ENCODE measurements at regions not wholly inside any gene's neighbourhood (a gene's known extent, or its start where the extent isn't known, plus 50 kb on each side); places are given as distances from the start of the nearest gene placed in this dataset.

DNA sequence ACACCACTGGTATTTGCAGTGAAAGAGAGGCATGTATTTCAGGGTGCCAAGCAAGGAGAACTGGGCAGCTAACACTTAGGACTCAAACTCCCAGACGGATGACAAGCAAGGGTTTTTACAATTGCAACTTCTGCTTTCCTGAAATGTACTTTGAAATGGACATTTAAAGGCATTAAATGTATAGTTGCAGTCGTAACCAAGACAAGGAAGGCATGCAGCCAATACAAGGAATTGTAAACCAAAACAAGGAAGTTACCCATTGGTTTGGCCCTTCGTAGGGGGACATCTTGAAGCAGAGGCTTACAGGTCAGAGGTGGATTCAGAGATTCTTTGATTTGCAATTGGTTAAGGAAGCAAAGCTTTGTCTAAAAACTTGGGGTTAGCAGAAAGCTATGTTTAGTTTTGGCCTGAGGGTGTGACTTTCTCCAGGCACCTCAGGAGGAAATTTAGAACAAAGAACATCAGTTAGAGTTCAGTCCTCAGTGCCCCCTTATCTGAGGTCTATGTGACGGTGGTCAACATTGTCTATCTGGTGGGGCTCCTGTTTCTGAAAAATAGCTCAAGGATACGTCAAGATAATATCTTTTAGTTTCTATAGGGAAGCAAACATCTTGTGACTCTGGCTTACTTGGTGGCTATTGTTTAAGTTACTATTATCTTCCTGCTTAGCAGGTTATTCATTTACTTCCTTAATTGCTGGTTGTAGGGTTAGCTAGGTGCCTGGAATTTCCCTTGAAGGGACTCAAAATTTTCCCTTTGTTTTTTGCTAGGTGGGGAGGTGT lies 266.0 kb downstream of the CD83 start:
- Histone ChIP-seq H3K9me2 (replicated peaks; ENCODE audit: insufficient read depth, low read length) (no peaks in the 10 kb centered on the region), H3K9ac (ENCODE audit: low read length) (no peak overlapping the region), H3K4me2 (ENCODE audit: low read depth, low read length, poor library complexity, severe bottlenecking) (no peak overlapping the region), H3K36me3 (ENCODE audit: low read length) (no peaks in the 10 kb centered on the region), H3K79me2 (ENCODE audit: insufficient read depth, low read length) (no peaks in the 10 kb centered on the region), H3K4me3 (ENCODE audit: insufficient read depth, low read length, poor library complexity, severe bottlenecking) (no peak overlapping the region), H3K27me3 (ENCODE audit: low read length) (no peaks in the 10 kb centered on the region), H3K27ac (ENCODE audit: low read depth, low read length) (no peak overlapping the region), H3F3A (ENCODE audit: insufficient read depth) (no peaks in the 10 kb centered on the region), H4K20me1 (ENCODE audit: low read depth, low read length) (no peaks in the 10 kb centered on the region), H3K9me3 (ENCODE audit: insufficient read depth, low read length) (no peaks in the 10 kb centered on the region), H2AFZ (ENCODE audit: low read depth, low read length, severe bottlenecking) (no peak overlapping the region)
- TF ChIP-seq, protein P1, sequence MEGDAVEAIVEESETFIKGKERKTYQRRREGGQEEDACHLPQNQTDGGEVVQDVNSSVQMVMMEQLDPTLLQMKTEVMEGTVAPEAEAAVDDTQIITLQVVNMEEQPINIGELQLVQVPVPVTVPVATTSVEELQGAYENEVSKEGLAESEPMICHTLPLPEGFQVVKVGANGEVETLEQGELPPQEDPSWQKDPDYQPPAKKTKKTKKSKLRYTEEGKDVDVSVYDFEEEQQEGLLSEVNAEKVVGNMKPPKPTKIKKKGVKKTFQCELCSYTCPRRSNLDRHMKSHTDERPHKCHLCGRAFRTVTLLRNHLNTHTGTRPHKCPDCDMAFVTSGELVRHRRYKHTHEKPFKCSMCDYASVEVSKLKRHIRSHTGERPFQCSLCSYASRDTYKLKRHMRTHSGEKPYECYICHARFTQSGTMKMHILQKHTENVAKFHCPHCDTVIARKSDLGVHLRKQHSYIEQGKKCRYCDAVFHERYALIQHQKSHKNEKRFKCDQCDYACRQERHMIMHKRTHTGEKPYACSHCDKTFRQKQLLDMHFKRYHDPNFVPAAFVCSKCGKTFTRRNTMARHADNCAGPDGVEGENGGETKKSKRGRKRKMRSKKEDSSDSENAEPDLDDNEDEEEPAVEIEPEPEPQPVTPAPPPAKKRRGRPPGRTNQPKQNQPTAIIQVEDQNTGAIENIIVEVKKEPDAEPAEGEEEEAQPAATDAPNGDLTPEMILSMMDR (IDR thresholded peaks at IDR 0.05; ENCODE audit: insufficient read depth, low read length, poor library complexity, severe bottlenecking), result no peak
- TF ChIP-seq EZH2phosphoT487 (conservative IDR thresholded peaks at IDR 0.05; ENCODE audit: low read length), result no peak

DNA sequence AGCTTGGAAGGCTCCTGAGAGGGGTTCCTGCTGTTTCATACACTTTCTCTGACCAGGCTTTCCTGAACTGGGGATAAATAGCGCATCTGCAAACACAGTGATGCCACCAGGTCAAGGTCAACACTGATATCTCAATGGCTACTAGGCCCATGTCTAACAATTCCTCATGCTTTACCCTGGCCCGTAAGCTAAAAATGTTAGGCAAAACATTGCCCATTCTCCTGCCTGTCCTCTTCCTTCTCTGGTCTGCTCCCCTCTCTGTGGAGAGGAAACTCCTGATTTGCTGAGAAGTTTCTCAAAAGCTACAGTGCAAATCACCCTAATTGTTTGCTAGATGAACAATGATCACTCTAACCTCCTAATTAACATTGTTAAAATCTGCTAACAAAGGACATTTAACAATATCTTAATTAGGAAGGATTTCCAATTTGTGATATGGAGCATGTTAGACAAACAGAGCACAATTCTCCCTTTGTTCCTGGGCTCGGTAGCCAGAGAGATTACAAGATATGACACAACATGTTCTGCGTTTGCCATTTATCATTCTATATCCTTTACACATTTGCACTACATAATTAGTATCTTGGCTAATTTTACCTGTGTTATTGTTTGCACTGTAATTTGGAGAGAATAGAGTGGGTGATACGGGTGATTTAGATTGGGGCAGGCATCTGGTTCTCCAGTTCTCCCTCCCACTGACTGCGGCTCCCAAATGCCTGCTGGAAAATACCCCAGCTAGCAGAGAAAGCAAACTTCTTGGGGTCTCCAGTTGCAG lies 266.8 kb downstream of the CD83 start:
- no peaks in the 10 kb centered on the region for H3F3A ChIP-seq (ENCODE audit: insufficient read depth)
- no peaks in the 10 kb centered on the region for H4K20me1 ChIP-seq (ENCODE audit: low read depth, low read length)
- no peak overlapping the region for H3K4me2 ChIP-seq (ENCODE audit: low read depth, low read length, poor library complexity, severe bottlenecking)
- H2AFZ ChIP-seq (ENCODE audit: low read depth, low read length, severe bottlenecking), result no peak overlapping the region
- no peak overlapping the region for H3K9ac ChIP-seq (ENCODE audit: low read length)
- no peaks in the 10 kb centered on the region for H3K27me3 ChIP-seq (ENCODE audit: low read length)
- H3K9me2 ChIP-seq (replicated peaks; ENCODE audit: insufficient read depth, low read length), result no peaks in the 10 kb centered on the region
- H3K9me3 ChIP-seq (ENCODE audit: insufficient read depth, low read length), result no peaks in the 10 kb centered on the region
- H3K27ac ChIP-seq (ENCODE audit: low read depth, low read length), result no peak overlapping the region
- no peaks in the 10 kb centered on the region for H3K79me2 ChIP-seq (ENCODE audit: insufficient read depth, low read length)
- no peak overlapping the region for H3K4me3 ChIP-seq (ENCODE audit: insufficient read depth, low read length, poor library complexity, severe bottlenecking)
- H3K36me3 ChIP-seq (ENCODE audit: low read length), result no peaks in the 10 kb centered on the region
- TF ChIP-seq, protein P1 (IDR thresholded peaks at IDR 0.05; ENCODE audit: insufficient read depth, low read length, poor library complexity, severe bottlenecking), result no peak
- no peak for TF ChIP-seq EZH2phosphoT487 (conservative IDR thresholded peaks at IDR 0.05; ENCODE audit: low read length)

DNA sequence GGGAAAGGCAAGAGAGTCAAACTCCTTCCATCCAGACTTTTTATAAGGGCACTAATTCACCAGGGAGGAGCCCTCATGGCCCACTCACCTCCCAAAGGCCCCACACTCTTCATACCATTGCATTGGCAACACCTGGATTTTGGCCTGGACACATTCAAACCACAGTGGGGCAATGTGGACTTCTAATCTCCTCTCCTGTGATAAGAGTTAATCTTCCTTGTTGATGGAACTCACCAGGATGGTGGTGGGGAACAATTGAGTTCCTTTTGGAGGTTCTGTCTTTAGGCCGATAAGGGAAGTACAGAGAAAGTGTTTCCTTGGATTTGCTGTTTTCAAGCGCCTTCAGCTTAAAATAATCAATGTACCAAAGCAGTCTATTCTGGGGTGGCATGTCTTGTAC lies 268.7 kb downstream of the CD83 start:
- Histone ChIP-seq H3K79me2 (ENCODE audit: insufficient read depth, low read length) (no peaks in the 10 kb centered on the region), H3K36me3 (ENCODE audit: low read length) (no peaks in the 10 kb centered on the region), H3K9me2 (replicated peaks; ENCODE audit: insufficient read depth, low read length) (no peaks in the 10 kb centered on the region), H4K20me1 (ENCODE audit: low read depth, low read length) (no peaks in the 10 kb centered on the region), H3K9ac (ENCODE audit: low read length) (no peak overlapping the region), H3K27ac (ENCODE audit: low read depth, low read length) (no peak overlapping the region), H2AFZ (ENCODE audit: low read depth, low read length, severe bottlenecking) (no peak overlapping the region), H3K4me2 (ENCODE audit: low read depth, low read length, poor library complexity, severe bottlenecking) (no peak overlapping the region), H3K4me3 (ENCODE audit: insufficient read depth, low read length, poor library complexity, severe bottlenecking) (no peak overlapping the region), H3F3A (ENCODE audit: insufficient read depth) (no peaks in the 10 kb centered on the region), H3K9me3 (ENCODE audit: insufficient read depth, low read length) (no peaks in the 10 kb centered on the region), H3K27me3 (ENCODE audit: low read length) (no peaks in the 10 kb centered on the region)
- TF ChIP-seq, protein P1 (IDR thresholded peaks at IDR 0.05; ENCODE audit: insufficient read depth, low read length, poor library complexity, severe bottlenecking), result no peak
- no peak for TF ChIP-seq EZH2phosphoT487 (conservative IDR thresholded peaks at IDR 0.05; ENCODE audit: low read length)
